Esophagus muscularis mucosa (tissue), 4 donors: ENCODE measurements at regions not wholly inside any gene's neighbourhood (a gene's known extent, or its start where the extent isn't known, plus 50 kb on each side); places are given as distances from the start of the nearest gene placed in this dataset.

Source experiments
- DNase-seq: peaks from one replicate; pipeline ENCODE4 v3.0.0-alpha.2; 2017; ENCODE audit errors: extremely low spot score
- H3K27ac ChIP-seq, 4 donors: fragments of 200-600 bp; sonication (generic); replicated peaks in 1 of 4; 1 replicate in 3 of 4; 2 replicates in 1 of 4; pipeline ENCODE4 v1.5.1; 2016 to 2019; ENCODE audit warnings: mild to moderate bottlenecking in 1 of 4
- H3K27me3 ChIP-seq, 4 donors: fragments of 200-600 bp; sonication (generic); one replicate each; pipeline versions ENCODE4 v1.5.1 to v1.6.0; 2016 to 2019
- H3K36me3 ChIP-seq, 4 donors: fragments of 200-600 bp; sonication (generic); one replicate each; pipeline ENCODE4 v1.5.1; 2016 to 2019
- H3K4me1 ChIP-seq, 4 donors: fragments of 200-600 bp; sonication (generic); one replicate each; pipeline ENCODE4 v1.5.1; 2016 to 2019
- H3K4me3 ChIP-seq, 4 donors: fragments of 200-600 bp; sonication (generic); 1 replicate in 2 of 4; 2 replicates in 2 of 4; pipeline ENCODE4 v1.5.1; 2016 to 2019; ENCODE audit warnings: mild to moderate bottlenecking in 4 of 4, moderate library complexity in 1 of 4
- H3K9me3 ChIP-seq, 4 donors: fragments of 200-600 bp; sonication (generic); 1 replicate in 3 of 4; 2 replicates in 1 of 4; pipeline ENCODE4 v1.5.1; 2016 to 2019
- EP300 ChIP-seq: sonication (generic); formaldehyde crosslinking; IDR thresholded peaks from one replicate; pipeline ENCODE4 v1.6.1; 2017; ENCODE audit warnings: antibody characterized with exemption
- POLR2A ChIP-seq: fragments of 450-650 bp; IDR thresholded peaks from one replicate; pipeline ENCODE4 v1.6.1; 2017; ENCODE audit warnings: antibody characterized with exemption, moderate library complexity, mild to moderate bottlenecking, low read depth
- POLR2AphosphoS5 ChIP-seq, 2 donors: sonication (generic); formaldehyde crosslinking; IDR thresholded peaks; one replicate each; pipeline ENCODE4 v1.6.1; 2017; ENCODE audit warnings: antibody characterized with exemption in 2 of 2
- WGBS: methylation state at CpG from one replicate; pipeline ENCODE4 v1.1.5; 2018; 5-methylcytosine and 5-hydroxymethylcytosine counted together
- intact Hi-C: fragments of 100-400 bp; cut with DNase I; formaldehyde crosslinking; loops from one replicate; pipeline ENCODE4 v1.15.1; 2023
- TF ChIP-seq, protein P1 (sequence below), 3 experiments: fragments of 200-600 bp in 2 of 3; fragments of 450-650 bp in 1 of 3; sonication (generic) in 2 of 3; IDR thresholded peaks; one replicate each; pipeline ENCODE4 v1.5.1; 2017 to 2019; ENCODE audit warnings: antibody characterized with exemption in 3 of 3, mild to moderate bottlenecking in 2 of 3, moderate library complexity in 1 of 3

DNA sequence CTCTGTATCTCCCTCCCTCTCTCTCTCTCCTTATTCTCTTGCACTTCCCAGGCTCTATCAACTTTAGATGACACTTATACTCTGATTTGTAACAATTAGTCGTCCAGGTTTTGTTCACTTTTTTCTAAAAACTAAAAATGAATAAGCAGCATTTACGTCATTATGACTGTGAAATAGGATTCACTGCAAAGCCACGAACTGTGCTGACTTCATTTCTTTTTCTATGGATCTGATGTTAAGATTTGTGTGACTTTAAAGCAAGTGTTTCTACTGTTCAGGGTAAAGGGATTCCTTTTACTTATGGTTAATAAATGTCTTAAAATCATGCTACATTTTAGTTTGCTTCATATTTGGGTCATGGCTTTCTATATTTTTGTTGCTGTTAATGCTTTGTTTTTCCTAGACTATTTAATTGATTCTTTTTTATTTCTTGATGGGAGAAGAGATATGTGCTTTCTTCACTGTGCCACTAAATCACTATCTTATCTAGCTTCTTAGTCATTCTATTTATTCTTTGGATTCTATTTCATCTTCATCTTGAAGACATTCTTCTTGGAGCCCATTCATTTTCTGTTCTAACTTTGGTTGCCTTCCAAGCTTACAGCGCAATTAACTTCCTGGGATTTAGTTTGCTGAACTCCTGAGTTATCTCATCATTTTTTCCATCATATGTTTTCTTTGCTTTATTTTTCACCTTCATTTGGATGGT is 480.4 kb upstream of the TRIB2 start:
- TF ChIP-seq EP300 (no peak), POLR2AphosphoS5 (IDR thresholded peaks at IDR 0.05) (no peak), POLR2A (no peak)
- TF ChIP-seq, protein P1, sequence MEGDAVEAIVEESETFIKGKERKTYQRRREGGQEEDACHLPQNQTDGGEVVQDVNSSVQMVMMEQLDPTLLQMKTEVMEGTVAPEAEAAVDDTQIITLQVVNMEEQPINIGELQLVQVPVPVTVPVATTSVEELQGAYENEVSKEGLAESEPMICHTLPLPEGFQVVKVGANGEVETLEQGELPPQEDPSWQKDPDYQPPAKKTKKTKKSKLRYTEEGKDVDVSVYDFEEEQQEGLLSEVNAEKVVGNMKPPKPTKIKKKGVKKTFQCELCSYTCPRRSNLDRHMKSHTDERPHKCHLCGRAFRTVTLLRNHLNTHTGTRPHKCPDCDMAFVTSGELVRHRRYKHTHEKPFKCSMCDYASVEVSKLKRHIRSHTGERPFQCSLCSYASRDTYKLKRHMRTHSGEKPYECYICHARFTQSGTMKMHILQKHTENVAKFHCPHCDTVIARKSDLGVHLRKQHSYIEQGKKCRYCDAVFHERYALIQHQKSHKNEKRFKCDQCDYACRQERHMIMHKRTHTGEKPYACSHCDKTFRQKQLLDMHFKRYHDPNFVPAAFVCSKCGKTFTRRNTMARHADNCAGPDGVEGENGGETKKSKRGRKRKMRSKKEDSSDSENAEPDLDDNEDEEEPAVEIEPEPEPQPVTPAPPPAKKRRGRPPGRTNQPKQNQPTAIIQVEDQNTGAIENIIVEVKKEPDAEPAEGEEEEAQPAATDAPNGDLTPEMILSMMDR (IDR thresholded peaks at IDR 0.05) = no peak
- 48% methylated on average over 4 of the region's 4 CpGs for WGBS
- H3K27ac ChIP-seq = no peak overlapping the region
- H3K36me3 ChIP-seq = no peaks in the 10 kb centered on the region
- peaks cover 0 to 10% (median 6%) of the 10 kb centered on the region in 4 donors for H3K4me1 ChIP-seq
- no peak for DNase-seq
- intact Hi-C loops = no loop called here
- H3K27me3 ChIP-seq = no peaks in the 10 kb centered on the region
- H3K4me3 ChIP-seq = no peak overlapping the region
- H3K9me3 ChIP-seq = no peaks in the 10 kb centered on the region

DNA sequence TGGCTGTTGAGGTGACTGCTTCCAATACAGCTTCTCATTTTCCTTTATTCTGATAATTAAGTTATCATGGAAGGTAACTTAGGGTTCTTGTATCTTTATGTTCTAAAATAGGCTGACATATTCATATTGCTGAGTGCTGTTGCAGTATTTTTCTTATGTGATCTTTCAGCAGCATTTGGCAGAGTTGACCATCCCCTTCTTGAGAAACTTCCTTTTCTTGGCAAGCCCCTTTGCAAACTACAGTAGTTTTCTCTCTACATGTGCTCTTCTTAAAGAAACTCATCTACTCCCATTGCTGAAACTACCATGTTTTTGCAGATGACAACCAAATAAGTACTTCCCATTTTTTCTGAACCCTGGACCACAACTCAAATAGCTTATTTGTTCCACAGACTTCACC is 476.5 kb upstream of the TRIB2 start:
- DNase-seq = no peak
- TF ChIP-seq, protein P1 (IDR thresholded peaks at IDR 0.05) = no peak
- TF ChIP-seq EP300 (no peak), POLR2AphosphoS5 (IDR thresholded peaks at IDR 0.05) (no peak), POLR2A (no peak)
- intact Hi-C loops = no loop called here
- no peaks in the 10 kb centered on the region for H3K9me3 ChIP-seq
- peaks cover 0 to 10% (median 6%) of the 10 kb centered on the region in 4 donors for H3K4me1 ChIP-seq
- H3K27me3 ChIP-seq = no peaks in the 10 kb centered on the region
- no peak overlapping the region for H3K4me3 ChIP-seq
- no peaks in the 10 kb centered on the region for H3K36me3 ChIP-seq
- no peak overlapping the region for H3K27ac ChIP-seq

DNA sequence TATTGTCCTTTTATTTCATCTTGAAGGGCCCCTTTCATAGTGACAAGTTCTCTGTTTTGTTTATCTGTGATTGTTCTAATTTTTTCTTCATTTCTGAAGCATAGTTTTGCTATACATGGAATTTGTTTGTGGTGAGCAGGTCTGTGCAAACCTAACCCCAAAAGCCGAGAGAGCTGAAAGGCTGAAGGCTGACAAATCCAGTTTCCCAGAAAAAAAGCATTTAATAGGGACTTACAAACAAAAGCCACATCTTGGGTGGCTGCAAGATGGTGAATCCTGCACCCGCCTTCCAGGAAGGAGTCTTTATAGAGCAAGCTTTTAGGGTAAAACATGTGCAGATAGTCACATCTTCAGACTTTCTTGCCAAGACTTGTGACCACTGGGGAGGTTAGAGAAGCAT is 473.4 kb upstream of the TRIB2 start:
- WGBS = 93% methylated on average over 2 of the region's 2 CpGs
- Histone ChIP-seq H3K27me3 (no peaks in the 10 kb centered on the region), H3K9me3 (no peaks in the 10 kb centered on the region), H3K36me3 (no peaks in the 10 kb centered on the region), H3K4me1 (no peaks in the 10 kb centered on the region), H3K4me3 (no peak overlapping the region), H3K27ac (no peak overlapping the region)
- TF ChIP-seq, protein P1 (IDR thresholded peaks at IDR 0.05) = no peak
- no peak for TF ChIP-seq EP300
- TF ChIP-seq POLR2AphosphoS5 (IDR thresholded peaks at IDR 0.05) = no peak
- TF ChIP-seq POLR2A = no peak
- DNase-seq = no peak
- intact Hi-C loops = no loop called here

DNA sequence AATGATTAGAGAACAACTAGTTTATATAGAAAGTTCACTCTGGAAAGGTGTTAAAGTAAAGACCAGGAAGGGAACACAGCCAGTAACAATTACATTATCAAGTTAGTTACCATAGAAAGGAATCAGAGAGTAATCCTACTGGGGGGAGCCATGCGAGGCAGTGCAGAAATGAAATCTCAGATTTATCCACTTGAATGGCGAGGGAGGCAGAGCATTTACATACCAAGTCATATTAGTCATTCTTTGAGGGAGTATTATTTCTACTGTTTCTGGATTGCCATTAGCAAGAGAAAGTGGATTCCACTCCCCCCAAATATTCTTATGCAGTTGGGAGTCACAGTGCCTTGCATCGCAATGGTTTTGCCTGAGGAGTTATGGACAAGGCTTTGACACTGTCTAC is 472.7 kb upstream of the TRIB2 start:
- intact Hi-C loops = no loop called here
- Histone ChIP-seq H3K27me3 (no peaks in the 10 kb centered on the region), H3K9me3 (no peaks in the 10 kb centered on the region), H3K4me3 (no peak overlapping the region), H3K27ac (no peak overlapping the region), H3K36me3 (no peaks in the 10 kb centered on the region), H3K4me1 (no peaks in the 10 kb centered on the region)
- no peak for DNase-seq
- TF ChIP-seq, protein P1 (IDR thresholded peaks at IDR 0.05) = no peak
- no peak for TF ChIP-seq POLR2AphosphoS5 (IDR thresholded peaks at IDR 0.05)
- no peak for TF ChIP-seq EP300
- TF ChIP-seq POLR2A = no peak
- WGBS = 34% methylated on average over 3 of the region's 3 CpGs

DNA sequence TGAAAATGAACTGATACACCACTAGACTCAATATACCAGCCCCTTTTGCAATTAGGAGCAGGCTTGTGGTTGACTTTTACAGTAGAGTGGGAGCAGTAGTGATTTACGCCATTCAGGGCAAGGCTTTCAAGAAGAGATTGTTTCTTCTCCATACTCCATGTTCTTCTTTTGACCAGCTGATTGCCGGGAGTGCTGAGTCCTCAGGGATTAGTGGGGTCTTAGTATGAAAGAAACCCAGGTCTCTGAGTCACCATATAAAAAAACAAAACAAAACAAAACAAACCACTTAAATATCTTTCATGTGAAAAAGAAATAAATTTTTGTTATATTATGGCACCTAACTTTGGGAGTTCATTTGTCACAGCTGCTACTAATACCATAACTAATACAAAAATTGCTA is 465.6 kb upstream of the TRIB2 start:
- intact Hi-C loops = no loop called here
- 94% methylated on average over 2 of the region's 2 CpGs for WGBS
- Histone ChIP-seq H3K36me3 (no peaks in the 10 kb centered on the region), H3K4me3 (no peak overlapping the region), H3K27ac (no peak overlapping the region), H3K4me1 (peaks cover 0 to 9% (median 0%) of the 10 kb centered on the region in 4 donors), H3K27me3 (no peaks in the 10 kb centered on the region), H3K9me3 (no peaks in the 10 kb centered on the region)
- no peak for DNase-seq
- TF ChIP-seq POLR2AphosphoS5 (IDR thresholded peaks at IDR 0.05) (no peak), EP300 (no peak), POLR2A (no peak)
- TF ChIP-seq, protein P1 (IDR thresholded peaks at IDR 0.05) = no peak
